Chondrocyte (in vitro differentiated cells): ENCODE measurements at regions not wholly inside any gene's neighbourhood (a gene's known extent, or its start where the extent isn't known, plus 50 kb on each side); places are given as distances from the start of the nearest gene placed in this dataset.

Source experiments
- DNase-seq: peaks from one replicate; pipeline ENCODE4 v3.0.0; 2021; ENCODE audit warnings: mixed read lengths, low spot score
- H3K27ac Mint-ChIP-seq: one replicate; pipeline ENCODE4 v1.8.0; 2021; ENCODE audit warnings: mild to moderate bottlenecking, moderate library complexity, mixed read lengths; ENCODE audit not compliant: unreplicated experiment
- H3K27me3 Mint-ChIP-seq: 2 replicates; pipeline ENCODE4 v1.8.0; 2021; ENCODE audit warnings: low read depth, mixed read lengths
- H3K36me3 Mint-ChIP-seq: 2 replicates; pipeline ENCODE4 v1.8.0; 2021; ENCODE audit warnings: low read depth, mixed read lengths
- H3K4me1 Mint-ChIP-seq: 2 replicates; pipeline ENCODE4 v1.8.0; 2021; ENCODE audit warnings: low read depth, mild to moderate bottlenecking, mixed read lengths
- H3K4me3 Mint-ChIP-seq: one replicate; pipeline ENCODE4 v1.8.0; 2021; ENCODE audit warnings: mild to moderate bottlenecking, moderate library complexity, mixed read lengths; ENCODE audit not compliant: unreplicated experiment
- H3K9me3 Mint-ChIP-seq: 2 replicates; pipeline ENCODE4 v1.8.0; 2021; ENCODE audit warnings: low read depth, mixed read lengths
- TF ChIP-seq, protein P1 (sequence below): fragments of 200-600 bp; sonication (generic); IDR thresholded peaks from 2 replicates; pipeline ENCODE4 v1.5.0; 2021; ENCODE audit warnings: antibody characterized with exemption, mild to moderate bottlenecking, moderate library complexity

DNA sequence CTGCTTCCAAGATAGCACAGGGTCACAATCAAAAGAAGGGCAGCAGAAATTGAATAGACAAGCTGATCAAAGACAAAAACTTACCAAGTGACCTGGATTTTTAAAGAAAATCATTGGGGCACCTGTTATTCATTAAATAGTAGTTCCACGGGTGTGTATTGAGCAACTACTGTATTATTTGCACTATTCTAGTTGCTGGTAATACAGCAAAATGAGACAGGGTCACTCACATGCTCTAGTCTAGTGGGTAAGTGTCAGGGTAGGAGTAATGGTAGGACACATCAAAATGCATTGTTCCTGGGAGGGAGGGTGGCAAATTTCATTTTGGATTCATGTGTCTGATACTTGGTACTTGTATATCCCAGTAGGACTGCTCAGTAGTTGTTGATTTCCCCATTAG is 127.9 kb downstream of the SQOR start:
- H3K27me3 Mint-ChIP-seq, result peaks cover 1% of the 10 kb centered on the region
- H3K36me3 Mint-ChIP-seq, result no peaks in the 10 kb centered on the region

DNA sequence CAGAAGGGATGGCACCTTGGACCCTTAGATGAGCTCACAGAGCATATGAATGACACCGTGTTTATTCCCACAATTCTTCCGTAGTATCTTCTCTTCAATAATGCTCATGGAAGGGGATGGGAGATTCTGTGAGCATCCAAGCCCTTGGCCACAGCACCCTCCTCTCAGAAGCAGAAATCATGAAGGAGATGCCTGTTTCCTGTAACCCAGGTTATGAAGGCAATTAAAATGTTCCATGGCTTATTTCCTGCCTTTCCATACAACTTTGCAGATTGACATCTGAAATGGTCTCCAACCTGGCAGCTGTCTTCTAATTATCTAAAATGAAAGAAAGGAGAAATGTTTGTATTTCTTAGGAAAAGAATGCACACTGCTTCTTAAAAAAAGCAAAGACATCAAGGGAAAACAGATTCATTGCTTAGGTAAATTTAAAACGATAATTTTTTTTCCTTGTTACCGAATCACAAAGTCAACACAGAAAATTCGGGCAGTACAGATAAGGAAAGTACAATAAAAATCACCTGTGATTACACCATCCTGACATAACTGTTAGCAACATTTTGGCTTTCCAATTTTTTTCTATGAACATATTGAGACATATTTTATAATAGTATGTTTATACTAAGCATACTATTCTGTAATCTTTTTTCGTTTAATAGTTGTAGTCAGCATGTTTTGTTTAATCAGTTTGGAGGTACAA is 128.5 kb downstream of the SQOR start:
- DNase-seq, result no peak
- TF ChIP-seq, protein P1, sequence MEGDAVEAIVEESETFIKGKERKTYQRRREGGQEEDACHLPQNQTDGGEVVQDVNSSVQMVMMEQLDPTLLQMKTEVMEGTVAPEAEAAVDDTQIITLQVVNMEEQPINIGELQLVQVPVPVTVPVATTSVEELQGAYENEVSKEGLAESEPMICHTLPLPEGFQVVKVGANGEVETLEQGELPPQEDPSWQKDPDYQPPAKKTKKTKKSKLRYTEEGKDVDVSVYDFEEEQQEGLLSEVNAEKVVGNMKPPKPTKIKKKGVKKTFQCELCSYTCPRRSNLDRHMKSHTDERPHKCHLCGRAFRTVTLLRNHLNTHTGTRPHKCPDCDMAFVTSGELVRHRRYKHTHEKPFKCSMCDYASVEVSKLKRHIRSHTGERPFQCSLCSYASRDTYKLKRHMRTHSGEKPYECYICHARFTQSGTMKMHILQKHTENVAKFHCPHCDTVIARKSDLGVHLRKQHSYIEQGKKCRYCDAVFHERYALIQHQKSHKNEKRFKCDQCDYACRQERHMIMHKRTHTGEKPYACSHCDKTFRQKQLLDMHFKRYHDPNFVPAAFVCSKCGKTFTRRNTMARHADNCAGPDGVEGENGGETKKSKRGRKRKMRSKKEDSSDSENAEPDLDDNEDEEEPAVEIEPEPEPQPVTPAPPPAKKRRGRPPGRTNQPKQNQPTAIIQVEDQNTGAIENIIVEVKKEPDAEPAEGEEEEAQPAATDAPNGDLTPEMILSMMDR, result no peak
- Mint-ChIP-seq H3K4me1 (no peaks in the 10 kb centered on the region), H3K36me3 (no peaks in the 10 kb centered on the region), H3K4me3 (no peak overlapping the region), H3K27ac (no peak overlapping the region), H3K27me3 (peaks cover 1% of the 10 kb centered on the region), H3K9me3 (peaks cover 5% of the 10 kb centered on the region)

More for the DNA sequence above, 127.9 kb downstream of the SQOR start:
- TF ChIP-seq, protein P1, result no peak
- Mint-ChIP-seq H3K9me3 (peaks cover 4% of the 10 kb centered on the region), H3K27ac (no peak overlapping the region), H3K4me1 (no peaks in the 10 kb centered on the region), H3K4me3 (no peak overlapping the region)
- no peak for DNase-seq

DNA sequence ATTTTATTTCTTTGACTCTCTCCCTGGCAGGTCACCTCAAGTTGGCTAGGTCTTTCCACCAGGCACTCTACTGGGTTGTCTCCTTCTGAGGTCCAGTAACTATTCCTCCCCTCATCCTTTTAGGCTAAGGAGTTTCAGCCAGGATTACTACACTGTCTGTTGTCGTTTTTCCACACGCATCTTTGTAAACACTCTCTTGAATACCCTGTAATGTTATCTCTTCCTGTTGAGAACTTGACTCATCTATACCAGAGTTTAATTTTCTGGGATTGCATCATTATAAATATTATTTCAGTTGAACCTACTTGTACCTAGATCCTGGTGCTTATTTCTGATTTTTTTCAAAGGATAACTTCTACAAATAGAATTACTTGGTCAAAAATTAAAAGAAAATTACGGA is 138.3 kb downstream of the SQOR start:
- no peaks in the 10 kb centered on the region for H3K36me3 Mint-ChIP-seq
- H3K4me1 Mint-ChIP-seq, result no peaks in the 10 kb centered on the region
- DNase-seq, result no peak

DNA sequence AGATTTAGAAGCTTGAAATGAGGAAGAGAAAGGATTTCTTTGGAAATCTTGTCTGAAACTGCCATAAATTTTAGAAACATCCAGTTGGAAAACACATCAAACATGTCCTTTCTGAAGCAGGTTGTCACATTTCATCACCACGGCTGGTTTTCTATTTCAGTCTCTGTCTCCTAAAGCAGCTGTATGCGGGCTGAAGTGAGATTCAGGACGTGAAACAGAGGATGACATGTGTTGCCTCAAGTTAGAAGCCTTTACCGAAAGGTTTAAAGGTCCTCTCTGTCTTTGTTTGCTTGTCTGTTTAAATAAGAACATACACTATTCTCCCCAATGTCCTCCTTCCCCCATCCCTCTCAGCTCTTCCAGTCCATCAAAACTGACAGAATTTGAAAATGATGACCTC is 141.9 kb downstream of the SQOR start:
- Mint-ChIP-seq H3K4me1 (no peaks in the 10 kb centered on the region), H3K9me3 (no peaks in the 10 kb centered on the region), H3K27me3 (peaks cover 14% of the 10 kb centered on the region), H3K4me3 (no peak overlapping the region), H3K27ac (no peak overlapping the region), H3K36me3 (no peaks in the 10 kb centered on the region)
- no peak for DNase-seq
- TF ChIP-seq, protein P1, result no peak

More for the DNA sequence above, 138.3 kb downstream of the SQOR start:
- H3K27me3 Mint-ChIP-seq, result peaks cover 9% of the 10 kb centered on the region
- peaks cover 3% of the 10 kb centered on the region for H3K9me3 Mint-ChIP-seq
- TF ChIP-seq, protein P1, result no peak
- no peak overlapping the region for H3K4me3 Mint-ChIP-seq
- H3K27ac Mint-ChIP-seq, result no peak overlapping the region

DNA sequence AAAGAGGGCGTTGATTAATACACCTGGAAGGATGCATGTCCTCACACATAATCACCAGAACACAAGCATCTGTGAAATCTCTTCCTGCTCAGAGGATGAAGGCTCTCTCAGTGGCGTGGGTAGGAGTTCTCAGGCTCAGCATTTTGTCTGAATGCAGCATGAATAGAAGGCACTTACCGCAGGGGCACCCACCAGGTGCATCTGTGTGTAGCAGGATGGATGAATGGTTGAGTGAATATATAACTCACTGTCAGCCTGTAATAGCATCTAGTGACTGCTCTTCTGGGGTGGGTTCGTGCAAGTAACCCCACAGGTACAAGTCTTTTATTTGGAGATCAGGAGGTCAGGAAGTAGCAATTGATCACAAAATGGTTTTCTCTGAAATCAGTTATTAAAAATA is 143.0 kb downstream of the SQOR start:
- Mint-ChIP-seq H3K36me3 (no peaks in the 10 kb centered on the region), H3K27ac (no peak overlapping the region), H3K9me3 (no peaks in the 10 kb centered on the region), H3K27me3 (peaks cover 18% of the 10 kb centered on the region), H3K4me3 (no peak overlapping the region), H3K4me1 (no peaks in the 10 kb centered on the region)
- DNase-seq, result no peak
- TF ChIP-seq, protein P1, result no peak
